A204.1 (cell line): ENCODE measurements at regions not wholly inside any gene's neighbourhood (a gene's known extent, or its start where the extent isn't known, plus 50 kb on each side); places are given as distances from the start of the nearest gene placed in this dataset.

ENCODE experiments used
- FAIRE-seq: peaks from 2 replicates; lab custom pipeline; 2012; peaks lifted over from hg19 to GRCh38; lab: Jason Lieb, UNC

DNA sequence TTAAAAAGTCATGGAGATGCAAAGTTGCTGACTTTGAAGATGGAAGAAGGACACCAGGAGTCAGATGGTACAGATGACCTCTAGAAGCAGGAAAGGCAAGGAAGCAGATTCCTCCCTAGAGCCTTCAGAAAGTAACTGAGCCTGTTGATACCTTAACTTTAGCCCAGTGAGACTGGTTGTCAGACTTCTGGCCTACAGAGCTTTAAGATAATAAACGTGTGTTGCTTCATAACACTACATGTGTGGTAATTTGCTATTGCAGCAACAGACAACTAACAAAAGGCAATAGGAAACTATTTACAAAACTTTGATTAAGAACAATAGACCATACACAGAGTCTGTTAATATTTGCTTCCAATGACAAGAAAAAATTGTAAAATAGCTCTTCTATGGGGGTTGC lies 102.0 kb upstream of the USP38 start:
- FAIRE-seq, result no peak

DNA sequence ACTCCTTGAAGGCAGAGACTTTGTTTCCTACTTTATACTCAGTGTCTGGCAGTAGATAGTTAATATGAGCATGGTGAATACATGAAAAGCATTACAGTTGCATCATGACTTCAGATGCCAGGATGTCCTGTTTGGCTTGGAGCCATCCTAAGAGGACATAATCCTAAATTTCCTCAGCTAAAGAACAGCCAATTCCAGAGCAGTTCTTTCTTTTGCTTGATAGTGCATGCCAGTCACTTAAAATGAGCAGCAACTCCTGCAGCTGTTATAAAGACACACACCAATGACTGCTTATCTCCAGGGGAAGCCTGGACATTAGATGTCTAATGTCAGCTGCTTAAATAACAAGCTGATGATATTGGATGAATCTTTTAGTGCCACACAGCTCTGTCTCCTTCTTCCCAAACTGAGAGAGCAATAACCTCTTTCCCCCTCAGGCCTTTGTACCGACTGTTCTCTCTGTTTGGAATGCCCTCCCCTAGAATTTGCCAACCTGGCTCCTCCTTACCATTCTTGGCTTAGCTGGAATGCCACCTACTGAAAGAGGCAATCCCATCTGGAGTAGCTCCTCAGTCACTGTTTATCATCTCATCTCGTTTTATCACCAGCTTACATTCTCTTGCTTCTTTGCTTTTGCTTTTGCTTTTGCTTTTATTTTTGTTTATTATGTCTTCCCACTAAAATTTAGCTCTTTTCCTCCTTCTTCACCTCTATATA lies 100.8 kb upstream of the USP38 start:
- no peak for FAIRE-seq

DNA sequence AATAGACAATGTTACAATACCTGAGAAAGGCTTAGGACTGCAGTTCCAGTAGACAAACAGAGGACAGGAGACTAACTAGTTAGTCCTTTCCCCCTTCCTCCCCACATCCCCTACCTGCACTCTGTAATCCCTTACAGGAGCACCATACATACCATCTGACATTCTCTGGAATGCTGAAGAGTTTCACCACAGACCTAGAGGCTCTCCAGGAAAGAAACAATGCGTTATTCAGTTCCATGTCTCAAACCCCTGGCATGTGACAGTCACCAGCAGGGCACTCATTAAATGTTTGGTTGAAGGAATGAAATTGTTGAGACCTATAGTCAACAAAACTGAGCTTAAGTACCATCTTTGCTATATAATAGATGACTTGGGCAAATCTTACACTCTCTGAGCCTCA lies 100.2 kb upstream of the USP38 start:
- no peak for FAIRE-seq

DNA sequence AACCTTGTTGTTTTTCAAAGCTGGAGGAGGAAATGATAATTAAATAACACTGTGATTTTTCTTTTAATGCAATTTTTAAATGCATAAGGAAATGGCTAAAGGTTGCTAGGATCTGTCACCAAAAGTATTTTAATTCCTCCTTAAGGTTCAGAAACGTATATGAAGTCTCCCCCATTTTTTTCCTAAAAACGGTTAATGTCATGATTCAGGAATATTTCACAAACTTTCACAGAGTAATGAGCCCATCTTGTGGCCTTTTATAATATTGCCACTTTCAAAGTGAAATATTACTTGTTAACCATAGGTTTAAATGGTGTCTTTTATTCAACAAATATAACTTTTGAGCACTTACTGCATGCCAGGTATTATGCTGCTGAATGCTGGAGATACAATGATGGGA lies 99.5 kb upstream of the USP38 start:
- peak; percentile 94 for FAIRE-seq

DNA sequence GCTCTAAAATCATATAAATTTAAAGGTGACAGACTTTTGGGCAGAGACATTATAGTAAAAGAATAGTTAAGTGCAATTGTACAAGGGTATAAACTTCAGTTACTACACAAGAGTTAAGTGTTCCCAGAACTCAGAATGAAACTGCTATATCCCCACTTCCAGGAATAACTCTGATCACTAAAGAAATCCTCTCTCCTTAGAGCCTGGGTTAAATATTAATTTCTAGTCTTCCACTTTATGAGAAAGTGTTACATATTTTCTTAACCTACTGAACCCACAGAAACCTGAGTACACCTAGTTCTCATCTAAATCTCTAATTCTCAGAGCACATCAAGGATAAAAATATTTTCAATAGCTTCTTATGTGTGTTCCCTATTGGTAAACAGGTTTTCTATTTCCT lies 99.1 kb upstream of the USP38 start:
- no peak for FAIRE-seq

DNA sequence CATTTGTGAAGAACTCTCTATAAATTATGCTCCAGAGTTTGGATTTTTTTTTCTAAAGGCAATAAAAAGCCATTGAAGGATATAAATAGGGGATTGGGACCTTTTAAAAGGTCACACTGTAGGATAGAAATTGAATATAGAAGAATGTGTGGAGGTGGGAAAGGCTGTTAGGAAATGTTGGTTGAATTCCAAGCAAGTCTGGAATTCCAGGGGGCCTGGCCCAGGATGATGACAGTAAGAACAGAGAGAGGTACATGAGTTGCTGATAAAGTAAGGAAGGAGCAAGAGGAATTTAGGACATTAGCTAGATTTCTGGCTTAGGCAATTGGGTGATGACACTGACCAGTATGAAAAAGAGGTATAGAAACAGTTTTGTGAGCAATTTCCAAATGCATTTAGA lies 95.4 kb upstream of the USP38 start:
- no peak for FAIRE-seq

DNA sequence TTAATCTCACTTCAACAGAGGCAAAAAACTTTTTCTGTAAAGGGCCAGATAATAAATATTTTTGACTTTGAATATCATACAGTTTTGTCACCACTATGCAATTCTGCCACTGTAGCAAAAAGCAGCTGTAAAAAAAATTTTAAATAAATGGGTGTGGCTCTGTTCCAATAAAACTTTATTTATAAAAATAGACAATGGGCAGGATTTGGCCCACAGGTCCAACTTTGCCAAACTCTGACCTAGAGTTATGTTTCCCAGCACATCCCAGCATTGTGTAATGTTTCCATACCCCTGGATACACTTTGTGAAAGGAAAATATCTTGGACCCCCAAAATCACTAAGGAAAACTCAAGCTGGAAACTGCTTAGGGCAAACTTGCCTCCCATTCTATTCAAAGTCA lies 94.9 kb upstream of the USP38 start:
- FAIRE-seq, result no peak

DNA sequence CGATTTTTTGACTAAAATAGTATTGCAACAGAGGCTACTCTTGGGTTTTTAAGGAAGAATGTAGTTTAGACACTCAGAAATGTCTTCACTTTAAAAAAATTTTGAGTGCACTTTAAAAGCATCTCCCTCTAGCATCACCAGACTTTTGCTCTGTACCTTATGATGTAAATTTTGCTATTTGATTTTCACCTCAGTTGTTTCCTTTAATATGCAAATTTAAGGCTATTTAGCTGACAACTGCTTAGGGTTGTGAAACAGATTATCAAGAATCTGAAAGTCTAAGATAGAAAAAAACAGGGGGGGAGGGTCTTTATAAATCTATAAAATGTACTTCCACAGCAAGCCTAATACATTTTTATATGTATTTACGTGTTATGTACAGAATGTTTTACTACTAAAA lies 92.9 kb upstream of the USP38 start:
- FAIRE-seq, result no peak

DNA sequence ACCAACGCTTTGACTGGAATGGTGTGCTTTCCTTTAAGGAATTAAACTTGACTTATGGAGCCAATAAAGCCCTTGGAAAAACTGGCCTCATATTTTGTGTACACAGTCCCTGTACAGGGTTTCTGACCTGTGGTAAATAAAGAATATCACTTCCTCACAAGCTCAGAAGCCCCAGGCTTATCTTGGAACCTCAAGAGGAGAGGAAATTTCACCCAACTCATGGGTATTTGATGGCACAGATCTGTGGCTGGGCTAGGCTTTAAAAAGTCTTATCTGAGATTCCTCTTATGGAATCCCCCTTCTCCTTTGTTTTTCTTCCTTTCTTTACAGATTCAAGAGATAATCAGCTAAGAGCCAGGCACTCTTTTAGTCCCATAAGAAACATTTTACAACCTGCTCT lies 89.3 kb upstream of the USP38 start:
- no peak for FAIRE-seq

DNA sequence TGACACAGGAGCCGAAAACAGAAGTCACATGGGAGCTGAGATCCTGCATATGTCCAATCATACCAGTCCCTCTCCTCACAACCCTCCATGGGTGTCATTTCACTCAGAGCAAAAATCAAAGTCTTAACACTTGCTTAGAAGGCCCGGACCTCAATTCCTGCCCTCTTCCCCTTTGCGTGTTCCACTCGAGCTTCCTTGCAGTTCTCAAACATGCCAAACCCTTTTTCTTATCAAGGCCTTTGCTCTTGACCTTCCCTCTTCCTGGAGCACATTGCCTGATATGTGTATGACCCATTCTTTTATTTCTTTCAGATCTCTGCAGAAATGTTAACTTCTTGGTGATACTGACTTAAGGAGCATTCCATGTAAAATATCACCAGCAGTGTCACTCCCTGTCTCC lies 87.0 kb upstream of the USP38 start:
- no peak for FAIRE-seq

DNA sequence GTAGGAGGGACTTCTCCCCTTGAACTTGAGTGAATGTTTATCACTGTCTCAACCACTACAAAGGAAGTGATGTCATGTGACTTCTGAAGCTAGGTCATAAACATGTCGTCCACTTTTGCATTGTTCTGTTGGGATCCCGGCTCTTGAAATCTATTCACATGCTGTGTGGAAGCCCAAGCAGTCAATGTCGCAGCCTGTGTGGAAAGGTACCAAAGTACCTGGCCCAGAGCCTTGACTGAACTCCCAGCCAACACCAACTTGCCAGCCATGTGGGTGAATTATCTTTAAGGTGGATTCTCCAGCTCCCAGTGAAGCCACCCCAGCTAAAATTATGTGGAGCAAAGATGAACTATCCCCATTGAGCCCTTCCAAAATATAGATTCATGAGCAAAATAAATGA lies 85.0 kb upstream of the USP38 start:
- FAIRE-seq, result no peak

DNA sequence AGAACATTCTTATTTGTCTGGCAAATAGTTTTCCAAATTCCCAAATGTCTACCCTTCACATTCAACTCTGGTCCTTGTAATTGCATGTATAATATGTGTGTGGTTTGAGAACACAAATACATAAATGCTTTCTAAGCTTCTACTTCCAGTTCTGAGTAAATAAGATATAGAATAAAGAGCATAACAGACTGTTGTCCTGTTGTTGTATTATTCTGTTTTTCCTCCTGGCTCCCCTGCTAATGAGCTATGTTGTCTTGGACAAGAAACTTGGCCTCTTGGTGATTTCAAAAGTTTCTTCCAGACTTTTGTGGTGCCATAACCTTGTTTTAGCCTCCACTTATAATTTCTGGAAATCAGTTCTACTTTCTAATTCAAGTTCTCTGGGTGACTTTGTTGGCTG lies 75.3 kb upstream of the USP38 start:
- no peak for FAIRE-seq

DNA sequence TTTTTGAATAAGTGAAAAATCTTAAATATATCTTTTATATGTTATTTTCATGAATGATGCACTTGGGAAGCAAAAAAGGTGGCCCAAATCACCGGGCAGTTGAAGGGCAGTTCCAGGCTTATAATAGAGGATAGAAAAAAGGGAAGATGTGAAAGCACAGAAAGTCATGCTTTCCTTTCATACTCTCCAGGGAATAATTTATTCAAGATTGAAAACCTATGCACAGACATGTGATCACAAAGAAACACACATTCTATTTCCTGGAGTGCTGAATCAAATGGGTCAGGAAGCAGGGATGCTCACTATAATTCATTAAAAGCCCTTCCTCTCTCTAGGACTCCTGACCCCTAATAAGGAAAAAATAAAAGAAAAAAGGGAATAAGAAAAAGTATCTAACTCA lies 66.1 kb upstream of the USP38 start:
- no peak for FAIRE-seq

DNA sequence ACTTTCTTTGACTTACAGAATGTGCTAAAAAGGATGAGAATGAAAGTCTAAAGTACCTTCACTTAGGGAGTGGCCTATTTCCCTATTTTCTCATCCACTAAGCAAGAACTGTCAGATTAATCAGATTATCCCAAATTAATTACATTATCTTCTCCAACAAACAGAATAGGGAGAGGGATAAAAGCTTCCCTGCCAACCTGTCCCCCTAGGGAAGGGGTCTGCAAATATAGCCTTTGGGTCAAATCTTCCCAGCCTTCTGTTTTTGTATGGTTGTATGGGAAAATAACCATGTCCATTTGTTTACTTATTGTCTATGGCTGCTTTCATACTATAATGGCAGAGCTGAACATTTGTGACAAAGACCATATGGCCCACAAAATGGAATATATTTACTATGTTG lies 57.1 kb upstream of the USP38 start:
- FAIRE-seq, result no peak

DNA sequence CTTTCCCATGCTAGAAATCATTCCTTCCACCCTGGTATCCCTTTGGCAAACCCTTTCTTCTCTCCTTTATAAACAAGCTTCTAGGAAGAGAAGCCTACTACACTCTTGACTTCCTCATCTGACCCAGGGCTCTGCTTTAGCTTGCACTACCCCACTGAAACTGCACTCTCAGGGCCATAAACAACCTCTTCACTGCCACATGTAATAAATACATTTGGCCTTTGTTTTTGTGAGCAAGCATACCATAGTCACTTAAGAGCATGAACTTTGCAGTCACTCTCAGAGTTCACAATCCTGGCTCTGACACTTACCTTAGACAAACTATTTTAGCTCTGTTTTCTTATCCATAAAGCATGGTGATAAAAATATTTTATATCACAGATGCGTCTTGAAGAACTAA lies 50.7 kb upstream of the USP38 start:
- FAIRE-seq, result no peak
